HEK293 (cell line): ENCODE measurements at regions not wholly inside any gene's neighbourhood (a gene's known extent, or its start where the extent isn't known, plus 50 kb on each side); places are given as distances from the start of the nearest gene placed in this dataset.

ENCODE experiments used
- CTCF ChIA-PET: fragments of 350-600 bp; formaldehyde crosslinking; extraction: SDS; loops from one replicate; lab custom pipeline; 2021; ENCODE audit warnings: antibody characterized with exemption; lab: Yijun Ruan, JAX
- POLR2A ChIA-PET: fragments of 300-600 bp; formaldehyde crosslinking; extraction: SDS; loops from one replicate; lab custom pipeline; 2020; ENCODE audit warnings: antibody characterized with exemption, inconsistent platforms; lab: Yijun Ruan, JAX
- H3K27ac ChIP-seq: fragments of 200-500 bp; sonication (Bioruptor generic); 2 replicates; pipeline ENCODE4 v1.5.1; 2014; ENCODE audit warnings: low read depth, low read length, control low read depth, inconsistent platforms; ENCODE audit errors: extremely low read depth
- H3K36me3 ChIP-seq, 2 experiments: fragments of 200-500 bp in 1 of 2; sonication (Bioruptor generic) in 1 of 2; 1 replicate in 1 of 2; 2 replicates in 1 of 2; pipeline ENCODE4 v1.5.1; 2014 to 2017; ENCODE audit warnings: inconsistent platforms in 2 of 2, low read length in 2 of 2; ENCODE audit not compliant: control insufficient read depth in 2 of 2, insufficient read depth in 1 of 2
- H3K4me1 ChIP-seq: fragments of 200-500 bp; sonication (Bioruptor generic); 2 replicates; pipeline ENCODE4 v1.5.1; 2014; ENCODE audit warnings: mild to moderate bottlenecking, low read length, inconsistent platforms; ENCODE audit not compliant: control insufficient read depth, insufficient read depth
- H3K4me3 ChIP-seq: 2 replicates; pipeline ENCODE4 v1.5.1; 2011; ENCODE audit warnings: low read depth, mild to moderate bottlenecking, control low read depth, low read length, moderate library complexity
- H3K9me3 ChIP-seq: fragments of 200-500 bp; sonication (Bioruptor generic); 2 replicates; pipeline ENCODE4 v1.5.1; 2014; ENCODE audit warnings: low read depth, low read length, inconsistent platforms; ENCODE audit not compliant: control insufficient read depth, insufficient read depth
- EGR2 ChIP-seq: fragments of 450-650 bp; formaldehyde crosslinking; IDR thresholded peaks from 2 replicates; pipeline ENCODE4 v1.5.1; 2016; ENCODE audit warnings: low read depth, missing biosample characterization, missing genetic modification characterization
- HOXD13 ChIP-seq: sonication (generic); formaldehyde crosslinking; IDR thresholded peaks from 2 replicates; pipeline ENCODE4 v1.8.0; 2022; ENCODE audit warnings: missing genetic modification reagents, borderline replicate concordance
- ZNF133 ChIP-seq: fragments of 450-650 bp; formaldehyde crosslinking; IDR thresholded peaks from 2 replicates; pipeline ENCODE4 v1.5.1; 2016; ENCODE audit warnings: missing biosample characterization, missing genetic modification characterization
- ZNF175 ChIP-seq: fragments of 450-650 bp; formaldehyde crosslinking; IDR thresholded peaks from 2 replicates; pipeline ENCODE4 v1.5.1; 2016; ENCODE audit warnings: missing biosample characterization, missing genetic modification characterization
- ZNF202 ChIP-seq: fragments of 450-650 bp; formaldehyde crosslinking; IDR thresholded peaks from 2 replicates; pipeline ENCODE4 v1.5.1; 2016; ENCODE audit warnings: missing biosample characterization, missing genetic modification characterization, borderline replicate concordance
- ZNF211 ChIP-seq: fragments of 450-650 bp; formaldehyde crosslinking; IDR thresholded peaks from 2 replicates; pipeline ENCODE4 v1.5.1; 2016; ENCODE audit warnings: low read depth, missing biosample characterization, missing genetic modification characterization
- ZNF214 ChIP-seq: fragments of 450-650 bp; formaldehyde crosslinking; IDR thresholded peaks from 2 replicates; pipeline ENCODE4 v1.5.1; 2017; ENCODE audit warnings: missing biosample characterization, mild to moderate bottlenecking, missing genetic modification characterization, borderline replicate concordance
- ZNF274 ChIP-seq, 2 experiments: fragments of 200-500 bp in 1 of 2; fragments of 450-650 bp in 1 of 2; sonication (Bioruptor generic) in 1 of 2; formaldehyde crosslinking in 1 of 2; IDR thresholded peaks; 2 replicates each; pipeline versions ENCODE4 v1.5.1 to v1.6.1; 2014 to 2016; ENCODE audit warnings: borderline replicate concordance in 1 of 2, inconsistent platforms in 1 of 2, low read length in 1 of 2, missing biosample characterization in 1 of 2, missing genetic modification characterization in 1 of 2
- ZNF324 ChIP-seq: fragments of 450-650 bp; formaldehyde crosslinking; IDR thresholded peaks from 2 replicates; pipeline ENCODE4 v1.5.1; 2016; ENCODE audit warnings: missing biosample characterization, missing genetic modification characterization
- ZNF433 ChIP-seq: fragments of 450-650 bp; formaldehyde crosslinking; IDR thresholded peaks from 2 replicates; pipeline ENCODE4 v1.5.1; 2016; ENCODE audit warnings: missing biosample characterization, missing genetic modification characterization, low read depth
- ZNF514 ChIP-seq: fragments of 450-650 bp; formaldehyde crosslinking; IDR thresholded peaks from 2 replicates; pipeline ENCODE4 v1.5.1; 2016; ENCODE audit warnings: missing biosample characterization, missing genetic modification characterization
- ZNF530 ChIP-seq: fragments of 450-650 bp; formaldehyde crosslinking; IDR thresholded peaks from 2 replicates; pipeline ENCODE4 v1.5.1; 2016; ENCODE audit warnings: low read depth, missing biosample characterization, missing genetic modification characterization
- ZNF549 ChIP-seq: fragments of 450-650 bp; IDR thresholded peaks from 2 replicates; pipeline ENCODE4 v1.5.1; 2018; ENCODE audit warnings: missing biosample characterization, missing genetic modification characterization, mild to moderate bottlenecking, inconsistent platforms, moderate library complexity
- ZNF610 ChIP-seq: fragments of 450-650 bp; formaldehyde crosslinking; IDR thresholded peaks from 2 replicates; pipeline ENCODE4 v1.5.1; 2016; ENCODE audit warnings: missing biosample characterization, missing genetic modification characterization, borderline replicate concordance
- ZNF654 ChIP-seq: fragments of 450-650 bp; formaldehyde crosslinking; IDR thresholded peaks from 2 replicates; pipeline ENCODE4 v1.5.1; 2016; ENCODE audit warnings: low read depth, missing biosample characterization, missing genetic modification characterization
- ZNF76 ChIP-seq: fragments of 450-650 bp; formaldehyde crosslinking; IDR thresholded peaks from 2 replicates; pipeline ENCODE4; 2016; ENCODE audit warnings: low read depth, missing biosample characterization, missing genetic modification characterization, borderline replicate concordance
- ZNF830 ChIP-seq: fragments of 450-650 bp; IDR thresholded peaks from 2 replicates; pipeline ENCODE4 v1.5.0; 2018; ENCODE audit warnings: missing biosample characterization, missing genetic modification characterization, low read depth, mild to moderate bottlenecking, moderate library complexity
- TF ChIP-seq, protein P1 (sequence below): fragments of 450-650 bp; formaldehyde crosslinking; IDR thresholded peaks from 2 replicates; pipeline ENCODE4 v1.5.1; 2016; ENCODE audit warnings: missing biosample characterization, missing genetic modification characterization
- TF ChIP-seq, protein P2 (sequence below): fragments of 450-650 bp; IDR thresholded peaks from 2 replicates; pipeline ENCODE4 v1.5.1; 2018; ENCODE audit warnings: missing biosample characterization, mild to moderate bottlenecking, missing genetic modification characterization

DNA sequence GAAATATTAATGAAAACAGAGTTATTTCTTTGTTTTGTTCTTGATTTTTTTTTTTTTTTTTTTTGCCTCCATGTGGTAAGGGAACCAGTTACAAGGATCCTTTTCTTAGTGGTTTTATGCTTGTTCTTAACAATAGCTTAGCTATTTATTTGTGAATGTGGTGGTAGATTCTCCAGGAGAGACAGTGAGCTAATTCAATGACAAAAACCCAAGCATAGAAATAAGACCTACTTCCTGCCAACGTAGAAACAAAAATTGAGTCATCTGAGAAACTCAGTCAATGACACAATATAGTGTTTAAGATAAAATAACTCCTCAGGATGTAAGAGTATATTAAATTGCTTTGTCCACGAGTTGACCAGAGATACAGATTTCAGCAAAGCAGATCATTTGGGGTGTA lies 863.8 kb upstream of the PABPC4L start:
- TF ChIP-seq ZNF133 (tag by site-specific recombination) = no peak
- TF ChIP-seq ZNF274 (IDR thresholded peaks at IDR 0.05; ENCODE audit: low read length) = no peak
- no peak for TF ChIP-seq ZNF274 (tag by site-specific recombination; IDR thresholded peaks at IDR 0.05; ENCODE audit: borderline replicate concordance)
- no peak for TF ChIP-seq ZNF549
- TF ChIP-seq ZNF202 (tag by site-specific recombination) = no peak
- no peak for TF ChIP-seq ZNF76 (tag by site-specific recombination)
- no peak for TF ChIP-seq HOXD13 (CRISPR knock-in tag)
- no peak for TF ChIP-seq ZNF214 (tag by site-specific recombination)
- no peak for TF ChIP-seq ZNF211
- no peak for TF ChIP-seq ZNF514 (tag by site-specific recombination)
- TF ChIP-seq, protein P1, sequence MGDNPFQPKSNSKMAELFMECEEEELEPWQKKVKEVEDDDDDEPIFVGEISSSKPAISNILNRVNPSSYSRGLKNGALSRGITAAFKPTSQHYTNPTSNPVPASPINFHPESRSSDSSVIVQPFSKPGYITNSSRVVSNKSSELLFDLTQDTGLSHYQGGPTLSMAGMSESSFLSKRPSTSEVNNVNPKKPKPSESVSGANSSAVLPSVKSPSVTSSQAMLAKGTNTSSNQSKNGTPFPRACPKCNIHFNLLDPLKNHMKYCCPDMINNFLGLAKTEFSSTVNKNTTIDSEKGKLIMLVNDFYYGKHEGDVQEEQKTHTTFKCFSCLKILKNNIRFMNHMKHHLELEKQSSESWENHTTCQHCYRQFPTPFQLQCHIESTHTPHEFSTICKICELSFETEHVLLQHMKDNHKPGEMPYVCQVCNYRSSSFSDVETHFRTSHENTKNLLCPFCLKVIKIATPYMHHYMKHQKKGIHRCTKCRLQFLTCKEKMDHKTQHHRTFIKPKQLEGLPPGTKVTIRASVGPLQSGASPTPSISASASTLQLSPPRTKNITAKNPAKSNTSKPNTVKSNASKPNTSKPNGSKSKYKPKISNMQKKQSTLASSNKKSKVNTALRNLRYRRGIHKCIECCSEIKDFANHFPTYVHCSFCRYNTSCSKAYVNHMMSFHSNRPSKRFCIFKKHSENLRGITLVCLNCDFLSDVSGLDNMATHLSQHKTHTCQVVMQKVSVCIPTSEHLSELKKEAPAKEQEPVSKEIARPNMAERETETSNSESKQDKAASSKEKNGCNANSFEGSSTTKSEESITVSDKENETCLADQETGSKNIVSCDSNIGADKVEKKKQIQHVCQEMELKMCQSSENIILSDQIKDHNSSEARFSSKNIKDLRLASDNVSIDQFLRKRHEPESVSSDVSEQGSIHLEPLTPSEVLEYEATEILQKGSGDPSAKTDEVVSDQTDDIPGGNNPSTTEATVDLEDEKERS (tag by site-specific recombination) = no peak
- TF ChIP-seq ZNF175 (tag by site-specific recombination) = no peak
- TF ChIP-seq, protein P2, sequence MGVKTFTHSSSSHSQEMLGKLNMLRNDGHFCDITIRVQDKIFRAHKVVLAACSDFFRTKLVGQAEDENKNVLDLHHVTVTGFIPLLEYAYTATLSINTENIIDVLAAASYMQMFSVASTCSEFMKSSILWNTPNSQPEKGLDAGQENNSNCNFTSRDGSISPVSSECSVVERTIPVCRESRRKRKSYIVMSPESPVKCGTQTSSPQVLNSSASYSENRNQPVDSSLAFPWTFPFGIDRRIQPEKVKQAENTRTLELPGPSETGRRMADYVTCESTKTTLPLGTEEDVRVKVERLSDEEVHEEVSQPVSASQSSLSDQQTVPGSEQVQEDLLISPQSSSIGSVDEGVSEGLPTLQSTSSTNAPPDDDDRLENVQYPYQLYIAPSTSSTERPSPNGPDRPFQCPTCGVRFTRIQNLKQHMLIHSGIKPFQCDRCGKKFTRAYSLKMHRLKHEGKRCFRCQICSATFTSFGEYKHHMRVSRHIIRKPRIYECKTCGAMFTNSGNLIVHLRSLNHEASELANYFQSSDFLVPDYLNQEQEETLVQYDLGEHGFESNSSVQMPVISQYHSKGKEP = no peak
- TF ChIP-seq ZNF324 (tag by site-specific recombination) = no peak
- TF ChIP-seq ZNF654 (tag by site-specific recombination) = no peak
- Histone ChIP-seq H3K4me1 (no peaks in the 10 kb centered on the region), H3K27ac (no peak overlapping the region), H3K4me3 (no peak overlapping the region), H3K36me3 (no peaks in the 10 kb centered on the region), H3K9me3 (no peaks in the 10 kb centered on the region)
- ChIA-PET CTCF (no interaction called here), POLR2A (no interaction called here)

DNA sequence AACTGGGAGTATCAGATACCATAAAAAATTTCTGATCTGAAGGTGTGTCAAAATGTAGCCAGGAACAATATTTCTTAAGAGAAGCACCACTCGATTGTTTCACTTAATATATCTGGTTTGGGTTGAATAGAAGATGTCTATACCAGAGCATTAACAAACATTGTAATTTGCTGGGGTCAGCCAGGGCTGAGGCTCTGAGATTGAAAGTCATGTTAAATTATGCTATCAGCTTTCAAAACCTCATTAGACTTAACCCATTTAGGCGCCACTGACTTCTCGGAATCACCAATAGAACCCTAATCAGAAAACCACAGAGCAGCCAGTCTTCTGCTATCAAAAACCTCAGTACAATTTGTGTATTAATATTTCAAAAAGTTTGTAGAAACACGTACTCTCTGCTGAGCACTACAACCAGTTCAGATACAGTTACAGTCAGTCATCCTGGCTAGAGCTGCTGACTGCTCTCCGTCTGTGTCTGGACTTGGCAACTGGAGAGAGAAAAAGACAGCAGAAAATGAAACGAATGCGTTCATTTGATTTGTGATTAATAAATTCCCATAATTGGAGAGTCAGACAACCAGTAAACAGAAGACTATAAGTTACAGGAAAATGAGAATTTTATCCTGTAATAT lies 848.6 kb upstream of the PABPC4L start:
- Histone ChIP-seq H3K4me1 (no peaks in the 10 kb centered on the region), H3K36me3 (no peaks in the 10 kb centered on the region), H3K4me3 (no peak overlapping the region), H3K9me3 (no peaks in the 10 kb centered on the region), H3K27ac (no peak overlapping the region)
- TF ChIP-seq ZNF530 (tag by site-specific recombination) (no peak), ZNF433 (tag by site-specific recombination) (no peak)
- CTCF ChIA-PET = no interaction called here
- POLR2A ChIA-PET = no interaction called here

DNA sequence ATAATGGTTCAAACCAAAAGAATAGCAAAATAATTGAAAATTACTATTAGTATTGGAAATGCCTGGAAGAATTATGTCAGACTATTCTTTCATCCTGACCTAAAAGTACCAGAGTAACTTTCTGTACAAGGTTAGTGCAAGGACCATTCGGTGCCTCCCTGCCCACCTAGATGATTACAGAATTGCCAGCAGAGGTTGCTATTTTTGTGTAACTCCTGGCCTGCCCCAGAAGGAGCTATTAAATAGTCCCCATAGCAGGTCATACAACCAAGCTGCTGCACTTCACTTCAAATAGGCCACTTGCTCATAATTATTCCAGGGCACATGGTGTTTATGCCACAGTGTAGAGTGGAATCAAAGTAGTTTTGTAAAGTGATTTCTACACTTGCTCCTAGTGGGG lies 831.1 kb upstream of the PABPC4L start:
- Histone ChIP-seq H3K27ac (no peak overlapping the region), H3K4me1 (no peaks in the 10 kb centered on the region), H3K36me3 (no peaks in the 10 kb centered on the region), H3K9me3 (no peaks in the 10 kb centered on the region), H3K4me3 (no peak overlapping the region)
- TF ChIP-seq EGR2 (tag by site-specific recombination) (no peak), ZNF830 (no peak), ZNF610 (tag by site-specific recombination) (no peak)
- POLR2A ChIA-PET = no interaction called here
- CTCF ChIA-PET = no interaction called here
